ENCODE measurements at regions not wholly inside any gene's neighbourhood (a gene's known extent, or its start where the extent isn't known, plus 50 kb on each side); places are given as distances from the start of the nearest gene placed in this dataset.

- DNase-seq = peak; percentile 59
These were observed 124.2 kb upstream of the MSX1 start for GRCh38 chr4:4735136-4735750.

DNA sequence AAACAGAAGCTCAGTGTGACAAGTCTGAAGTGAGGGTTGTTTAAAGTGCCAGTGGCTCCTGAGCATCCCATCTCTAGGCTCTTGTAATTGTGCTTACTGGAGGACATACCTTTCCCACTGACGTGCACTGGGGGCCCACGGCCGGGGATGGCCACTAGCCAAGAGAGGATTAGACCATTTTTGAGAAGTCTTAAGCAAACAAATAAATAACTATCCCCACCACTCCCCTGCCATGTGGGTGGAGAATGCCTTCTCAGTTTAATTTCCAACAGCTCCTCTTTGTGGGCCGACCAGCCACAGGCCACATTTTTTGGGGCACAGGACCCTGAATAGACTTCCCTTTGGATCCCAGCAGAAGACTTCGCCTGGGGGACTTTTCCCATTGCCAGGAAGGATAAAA is 125.0 kb upstream of the MSX1 start:
- DNase-seq = no peak

GRCh38 chr4:4733663-4734062 is 125.8 kb upstream of the MSX1 start:
- no peak for DNase-seq

GRCh38 chr4:4730249-4730648 is 129.2 kb upstream of the MSX1 start:
- no peak for DNase-seq

DNA sequence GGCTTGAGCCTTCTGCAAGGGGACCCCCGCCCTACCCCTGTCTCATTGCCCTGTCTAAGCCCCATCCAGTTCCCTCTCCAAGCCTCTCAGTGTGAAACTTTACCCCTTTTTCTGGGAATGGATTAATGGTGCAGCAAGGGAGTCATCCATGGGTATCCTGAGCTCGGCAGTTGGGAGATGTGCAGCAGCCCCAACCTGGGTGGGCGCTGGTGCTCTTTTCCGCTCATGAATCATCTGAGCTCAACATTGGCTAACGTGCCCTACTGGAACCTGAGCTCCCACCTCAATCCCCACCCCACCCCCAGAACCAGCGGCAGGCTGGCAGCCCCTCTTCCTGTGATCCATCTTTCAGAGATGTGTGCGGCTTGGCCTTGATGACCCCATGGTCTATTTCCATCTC is 130.3 kb upstream of the MSX1 start:
- no peak for DNase-seq

DNA sequence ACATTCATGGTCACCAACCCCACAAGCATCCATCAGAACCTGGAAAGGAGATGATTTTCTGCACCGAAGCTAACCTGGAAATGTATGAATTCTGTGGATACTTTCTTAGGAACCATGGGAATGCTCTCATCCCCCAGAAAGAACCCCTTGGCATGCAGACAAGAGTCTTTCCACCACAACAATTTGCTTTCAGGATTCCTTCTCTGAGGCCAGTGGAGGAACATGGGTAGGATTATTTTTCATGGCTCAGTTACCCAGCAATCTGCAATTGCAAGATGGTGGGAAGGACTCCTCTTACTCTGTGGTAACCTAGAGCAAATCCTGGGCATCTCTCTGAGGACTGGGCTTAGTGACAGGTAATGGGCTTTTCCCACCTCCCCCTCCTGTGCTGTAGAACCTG is 131.9 kb upstream of the MSX1 start:
- no peak for DNase-seq

DNA sequence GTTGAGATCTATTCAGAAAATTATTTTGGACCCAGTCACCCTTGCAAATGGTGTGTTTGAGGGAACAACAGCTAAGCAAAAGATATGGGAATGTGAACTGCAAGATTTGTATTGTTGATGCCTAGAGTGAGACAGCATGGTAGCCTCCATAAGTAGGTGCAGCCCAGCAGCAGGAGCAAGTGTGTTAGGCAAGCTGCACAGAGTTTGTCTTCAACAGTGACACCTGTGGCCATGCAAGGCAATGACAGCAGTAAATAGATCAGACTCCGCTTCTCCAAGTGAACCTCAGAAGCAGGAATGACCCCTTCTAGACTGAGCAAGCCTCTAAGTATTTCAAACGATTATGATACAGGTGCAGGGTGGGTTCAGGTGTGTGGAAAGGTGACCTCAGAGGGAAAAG is 133.4 kb upstream of the MSX1 start:
- no peak for DNase-seq

DNA sequence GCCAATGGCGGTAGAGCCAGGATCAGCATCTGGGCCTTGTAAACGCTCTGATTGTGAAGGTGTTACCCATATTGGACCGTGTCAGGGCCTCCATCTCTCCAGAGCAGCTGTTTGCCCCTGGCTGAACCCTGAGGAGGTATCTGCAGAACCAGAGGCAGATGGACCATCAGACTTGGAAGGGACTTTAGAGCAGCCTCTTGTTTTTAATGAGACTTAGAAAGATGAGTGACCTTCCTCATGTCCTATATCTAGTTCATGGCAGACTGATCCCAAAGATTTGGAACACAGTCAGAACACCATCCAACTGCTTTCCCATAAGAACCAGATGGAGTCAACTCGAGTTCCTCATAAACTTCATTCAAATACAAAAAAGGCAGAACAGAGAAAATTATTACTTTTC is 135.1 kb upstream of the MSX1 start:
- DNase-seq = no peak

GRCh38 chr4:4721636-4722035 is 137.8 kb upstream of the MSX1 start:
- DNase-seq = peak; percentile 11

- DNase-seq = peak; percentile 88
These were observed 138.8 kb upstream of the MSX1 start for GRCh38 chr4:4720646-4721045.

DNA sequence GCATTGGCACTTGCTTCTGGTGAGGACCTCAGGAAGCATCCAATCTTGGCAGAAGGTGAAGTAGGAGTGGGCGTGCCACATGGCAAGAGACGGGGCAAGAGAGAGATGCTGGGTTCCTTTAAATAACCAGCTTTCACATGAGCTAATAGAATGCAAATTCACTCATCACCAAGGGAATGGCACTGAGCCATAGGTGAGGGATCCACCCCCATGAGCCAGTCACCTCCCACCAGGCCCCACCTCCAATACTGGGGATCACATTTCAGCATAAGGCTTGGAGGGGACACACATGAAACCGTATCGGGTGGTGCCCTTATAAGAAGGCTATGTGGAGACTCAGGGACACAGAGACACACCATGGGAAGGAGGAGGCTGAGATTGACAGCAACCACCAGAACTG is 140.0 kb upstream of the MSX1 start:
- DNase-seq = peak; percentile 33

GRCh38 chr4:4717692-4718091 is 141.8 kb upstream of the MSX1 start:
- no peak for DNase-seq

- DNase-seq = no peak
These were observed 145.1 kb upstream of the MSX1 start for GRCh38 chr4:4714331-4714730.

- DNase-seq = no peak
These were observed 146.5 kb upstream of the MSX1 start for GRCh38 chr4:4712800-4713528.

DNA sequence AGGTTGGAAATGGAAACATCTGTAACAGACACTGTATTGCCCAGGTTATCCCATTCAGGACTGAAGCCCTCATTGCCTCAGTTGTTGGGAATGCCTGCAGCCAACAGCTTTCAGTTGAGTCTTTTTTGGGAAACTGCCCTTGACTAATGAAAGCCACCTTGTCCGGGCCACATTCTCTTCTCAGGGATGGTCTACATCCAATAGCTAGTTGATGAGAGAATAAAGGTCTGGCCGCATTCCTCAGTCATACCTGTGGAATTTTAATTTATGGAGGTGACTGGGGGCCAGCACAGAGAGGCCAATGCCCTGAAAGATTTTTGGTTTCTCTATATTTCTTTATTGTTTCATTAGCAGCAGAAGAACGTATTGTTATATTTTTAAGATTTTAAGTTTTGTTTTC is 147.6 kb upstream of the MSX1 start:
- DNase-seq = no peak

- no peak for DNase-seq
These were observed 149.7 kb upstream of the MSX1 start for GRCh38 chr4:4709736-4710135.

DNA sequence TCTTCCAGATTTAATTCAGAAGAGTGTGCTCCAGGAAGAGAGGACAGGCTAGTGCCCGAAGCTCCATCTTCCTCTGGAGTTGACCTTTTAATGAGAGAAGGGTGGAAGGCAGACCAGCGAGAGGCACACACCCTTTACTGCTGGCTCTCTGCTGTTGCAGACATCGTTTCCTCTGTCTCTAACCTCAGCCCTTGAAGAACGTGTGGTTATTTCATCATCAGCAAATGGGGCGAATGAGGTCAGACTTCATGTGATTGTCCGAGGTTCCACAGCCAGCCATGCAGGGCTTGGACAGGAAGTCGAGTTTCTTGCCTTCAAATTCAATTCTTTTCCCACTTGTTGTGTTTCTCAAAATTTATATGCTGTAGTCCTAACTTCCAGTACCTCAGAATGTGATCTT is 155.2 kb upstream of the MSX1 start:
- no peak for DNase-seq

- no peak for DNase-seq
These were observed 155.7 kb upstream of the STX18 start for GRCh38 chr4:4697584-4697983.

GRCh38 chr4:4696530-4696929 is 154.7 kb upstream of the STX18 start:
- DNase-seq = peak; percentile 76

GRCh38 chr4:4695497-4695896 is 153.6 kb upstream of the STX18 start:
- no peak for DNase-seq

DNA sequence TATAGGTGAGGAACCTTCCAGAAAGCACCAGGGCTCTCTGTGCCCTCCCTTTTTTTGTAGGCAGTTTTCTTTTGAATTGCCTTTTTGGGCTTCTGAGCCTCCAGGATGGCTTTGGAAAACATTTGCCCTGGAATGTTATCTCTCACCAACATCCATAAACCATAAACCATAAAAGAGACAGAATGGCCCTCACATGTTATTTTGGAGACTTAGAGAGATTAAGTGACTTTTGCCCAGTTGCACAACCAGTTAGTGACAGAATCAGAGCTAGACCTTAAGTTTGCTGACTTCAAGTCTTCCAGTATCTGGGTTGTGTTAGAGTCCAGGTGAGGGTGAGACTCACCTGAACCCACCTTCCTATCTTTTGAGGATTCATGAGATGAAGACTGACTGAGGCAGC is 153.0 kb upstream of the STX18 start:
- no peak for DNase-seq

GRCh38 chr4:4694296-4694772 is 152.5 kb upstream of the STX18 start:
- DNase-seq = peak; percentile 73

DNA sequence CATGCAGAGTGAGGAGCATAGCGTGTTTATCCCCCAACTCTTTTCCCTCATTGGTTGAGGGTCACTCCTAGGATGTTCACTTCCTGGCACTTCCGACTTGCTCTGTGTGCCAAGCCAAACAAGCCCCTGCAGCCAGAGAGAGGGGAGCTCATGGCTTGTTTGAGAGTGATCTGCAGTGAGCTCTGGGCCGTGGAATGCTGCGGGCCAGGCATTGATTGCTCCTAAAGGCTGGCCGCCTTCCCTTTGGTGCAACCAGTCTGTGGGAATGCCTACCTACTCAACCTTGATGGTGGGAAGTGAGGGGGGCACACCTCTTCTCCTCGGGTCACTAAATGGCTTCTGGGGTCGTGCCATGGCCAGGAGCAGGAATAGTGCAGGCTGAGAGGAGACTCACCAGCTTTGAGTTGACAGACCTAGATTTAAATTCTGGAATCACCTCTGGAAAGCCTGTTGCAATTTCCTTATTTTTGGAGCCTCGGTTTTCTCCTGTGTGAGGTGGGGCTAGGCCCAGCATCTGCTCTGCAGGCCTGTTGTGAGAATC is 152.0 kb upstream of the STX18 start:
- no peak for DNase-seq

- DNase-seq = no peak
These were observed 151.4 kb upstream of the STX18 start for GRCh38 chr4:4693258-4693657.

- no peak for DNase-seq
These were observed 149.0 kb upstream of the STX18 start for GRCh38 chr4:4690854-4691253.

Data from NCI-H69 (cell line).